GM12892 (cell line): ENCODE measurements at regions not wholly inside any gene's neighbourhood (a gene's known extent, or its start where the extent isn't known, plus 50 kb on each side); places are given as distances from the start of the nearest gene placed in this dataset.

Experiments
- POLR2A ChIP-seq: IDR thresholded peaks from 2 replicates; pipeline ENCODE4 v1.6.1; 2011; ENCODE audit warnings: low read depth, low read length, control low read depth
- POLR2AphosphoS5 ChIP-seq: IDR thresholded peaks from 2 replicates; pipeline ENCODE4 v1.6.1; 2011; ENCODE audit warnings: low read depth, low read length, control low read depth

DNA sequence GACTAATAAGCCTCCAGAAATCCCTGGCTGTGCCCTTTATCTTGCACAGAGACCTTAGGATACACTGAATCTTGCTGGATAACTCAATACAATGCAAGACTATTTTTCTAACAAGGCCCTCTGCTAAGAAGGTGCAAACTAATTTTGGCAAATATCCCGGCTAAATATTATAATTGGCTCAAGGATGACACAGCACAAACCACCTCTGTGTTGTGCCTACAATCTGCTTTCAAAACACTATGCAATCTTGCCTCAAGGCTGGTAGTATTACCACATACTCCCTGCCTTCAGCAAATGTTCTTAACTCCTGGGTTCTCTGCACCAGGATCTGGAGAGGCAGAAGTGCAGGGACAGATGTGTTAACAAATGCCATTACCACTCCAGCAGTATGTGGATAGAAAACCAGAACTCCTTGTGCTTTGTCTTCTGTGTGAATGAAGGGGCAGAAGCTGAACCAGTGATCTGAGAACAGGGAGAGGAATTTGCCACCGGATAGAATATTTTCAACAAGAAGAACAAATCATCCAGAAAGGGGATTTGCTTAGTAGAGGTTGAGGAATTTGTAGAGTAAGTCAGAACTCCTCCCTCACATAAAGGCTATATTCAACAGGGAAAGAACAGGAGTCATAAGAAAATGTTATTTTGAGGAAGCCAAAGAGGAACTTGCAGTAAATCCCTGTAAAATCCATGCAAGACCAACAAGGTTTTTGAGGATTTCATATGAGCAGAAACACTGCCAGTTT is 74.1 kb upstream of the SLC4A11 start:
- no peak for TF ChIP-seq POLR2AphosphoS5
- TF ChIP-seq POLR2A: no peak
